ENCODE measurements at regions not wholly inside any gene's neighbourhood (a gene's known extent, or its start where the extent isn't known, plus 50 kb on each side); places are given as distances from the start of the nearest gene placed in this dataset.

GRCh38 chr9:95609426-95609825, 92.7 kb upstream of the PTCH1 start:
- no peak for TF ChIP-seq EZH2phosphoT487 (conservative IDR thresholded peaks at IDR 0.05; ENCODE audit: low read length)
- TF ChIP-seq, protein P1, sequence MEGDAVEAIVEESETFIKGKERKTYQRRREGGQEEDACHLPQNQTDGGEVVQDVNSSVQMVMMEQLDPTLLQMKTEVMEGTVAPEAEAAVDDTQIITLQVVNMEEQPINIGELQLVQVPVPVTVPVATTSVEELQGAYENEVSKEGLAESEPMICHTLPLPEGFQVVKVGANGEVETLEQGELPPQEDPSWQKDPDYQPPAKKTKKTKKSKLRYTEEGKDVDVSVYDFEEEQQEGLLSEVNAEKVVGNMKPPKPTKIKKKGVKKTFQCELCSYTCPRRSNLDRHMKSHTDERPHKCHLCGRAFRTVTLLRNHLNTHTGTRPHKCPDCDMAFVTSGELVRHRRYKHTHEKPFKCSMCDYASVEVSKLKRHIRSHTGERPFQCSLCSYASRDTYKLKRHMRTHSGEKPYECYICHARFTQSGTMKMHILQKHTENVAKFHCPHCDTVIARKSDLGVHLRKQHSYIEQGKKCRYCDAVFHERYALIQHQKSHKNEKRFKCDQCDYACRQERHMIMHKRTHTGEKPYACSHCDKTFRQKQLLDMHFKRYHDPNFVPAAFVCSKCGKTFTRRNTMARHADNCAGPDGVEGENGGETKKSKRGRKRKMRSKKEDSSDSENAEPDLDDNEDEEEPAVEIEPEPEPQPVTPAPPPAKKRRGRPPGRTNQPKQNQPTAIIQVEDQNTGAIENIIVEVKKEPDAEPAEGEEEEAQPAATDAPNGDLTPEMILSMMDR (IDR thresholded peaks at IDR 0.05; ENCODE audit: insufficient read depth, low read length, poor library complexity, severe bottlenecking): no peak
- Histone ChIP-seq H3K36me3 (ENCODE audit: low read length) (no peaks in the 10 kb centered on the region), H3K79me2 (ENCODE audit: insufficient read depth, low read length) (no peaks in the 10 kb centered on the region), H3K4me2 (ENCODE audit: low read depth, low read length, poor library complexity, severe bottlenecking) (no peak overlapping the region), H2AFZ (ENCODE audit: low read depth, low read length, severe bottlenecking) (no peak overlapping the region), H3K9me3 (ENCODE audit: insufficient read depth, low read length) (no peaks in the 10 kb centered on the region), H3K27ac (ENCODE audit: low read depth, low read length) (no peak overlapping the region), H3F3A (ENCODE audit: insufficient read depth) (no peaks in the 10 kb centered on the region), H3K9me2 (replicated peaks; ENCODE audit: insufficient read depth, low read length) (no peaks in the 10 kb centered on the region), H4K20me1 (ENCODE audit: low read depth, low read length) (no peaks in the 10 kb centered on the region), H3K4me3 (ENCODE audit: insufficient read depth, low read length, poor library complexity, severe bottlenecking) (no peak overlapping the region), H3K9ac (ENCODE audit: low read length) (no peak overlapping the region), H3K27me3 (ENCODE audit: low read length) (no peaks in the 10 kb centered on the region)

GRCh38 chr9:95608341-95608740, 91.6 kb upstream of the PTCH1 start:
- no peaks in the 10 kb centered on the region for H3K9me3 ChIP-seq (ENCODE audit: insufficient read depth, low read length)
- no peak overlapping the region for H3K27ac ChIP-seq (ENCODE audit: low read depth, low read length)
- no peak overlapping the region for H3K4me3 ChIP-seq (ENCODE audit: insufficient read depth, low read length, poor library complexity, severe bottlenecking)
- no peaks in the 10 kb centered on the region for H3K27me3 ChIP-seq (ENCODE audit: low read length)
- no peaks in the 10 kb centered on the region for H3K79me2 ChIP-seq (ENCODE audit: insufficient read depth, low read length)
- no peak overlapping the region for H3K9ac ChIP-seq (ENCODE audit: low read length)
- H3F3A ChIP-seq (ENCODE audit: insufficient read depth): no peaks in the 10 kb centered on the region
- no peaks in the 10 kb centered on the region for H3K36me3 ChIP-seq (ENCODE audit: low read length)
- H4K20me1 ChIP-seq (ENCODE audit: low read depth, low read length): no peaks in the 10 kb centered on the region
- H3K4me2 ChIP-seq (ENCODE audit: low read depth, low read length, poor library complexity, severe bottlenecking): no peak overlapping the region
- H2AFZ ChIP-seq (ENCODE audit: low read depth, low read length, severe bottlenecking): no peak overlapping the region
- TF ChIP-seq, protein P1 (IDR thresholded peaks at IDR 0.05; ENCODE audit: insufficient read depth, low read length, poor library complexity, severe bottlenecking): no peak
- TF ChIP-seq EZH2phosphoT487 (conservative IDR thresholded peaks at IDR 0.05; ENCODE audit: low read length): no peak
- H3K9me2 ChIP-seq (replicated peaks; ENCODE audit: insufficient read depth, low read length): no peaks in the 10 kb centered on the region

- TF ChIP-seq, protein P1 (IDR thresholded peaks at IDR 0.05; ENCODE audit: insufficient read depth, low read length, poor library complexity, severe bottlenecking): no peak
- no peak for TF ChIP-seq EZH2phosphoT487 (conservative IDR thresholded peaks at IDR 0.05; ENCODE audit: low read length)
- no peak overlapping the region for H3K27ac ChIP-seq (ENCODE audit: low read depth, low read length)
- no peaks in the 10 kb centered on the region for H3K9me2 ChIP-seq (replicated peaks; ENCODE audit: insufficient read depth, low read length)
These were observed 90.7 kb upstream of the PTCH1 start for GRCh38 chr9:95607507-95607906.

More at GRCh38 chr9:95607507-95607906, 90.7 kb upstream of the PTCH1 start:
- Histone ChIP-seq H3K4me2 (ENCODE audit: low read depth, low read length, poor library complexity, severe bottlenecking) (no peak overlapping the region), H3K4me3 (ENCODE audit: insufficient read depth, low read length, poor library complexity, severe bottlenecking) (no peak overlapping the region), H3K9ac (ENCODE audit: low read length) (no peak overlapping the region), H2AFZ (ENCODE audit: low read depth, low read length, severe bottlenecking) (no peak overlapping the region), H3K36me3 (ENCODE audit: low read length) (no peaks in the 10 kb centered on the region), H3K9me3 (ENCODE audit: insufficient read depth, low read length) (no peaks in the 10 kb centered on the region), H4K20me1 (ENCODE audit: low read depth, low read length) (no peaks in the 10 kb centered on the region), H3K27me3 (ENCODE audit: low read length) (no peaks in the 10 kb centered on the region), H3F3A (ENCODE audit: insufficient read depth) (no peaks in the 10 kb centered on the region), H3K79me2 (ENCODE audit: insufficient read depth, low read length) (no peaks in the 10 kb centered on the region)

All from SU-DHL-6 (cell line).